ENCODE measurements at regions not wholly inside any gene's neighbourhood (a gene's known extent, or its start where the extent isn't known, plus 50 kb on each side); places are given as distances from the start of the nearest gene placed in this dataset.
"Not testable (repeated sequence)": the region's sequence is repeated elsewhere in the genome, so short reads cannot be mapped to it uniquely, and the experiment has no call there.

DNA sequence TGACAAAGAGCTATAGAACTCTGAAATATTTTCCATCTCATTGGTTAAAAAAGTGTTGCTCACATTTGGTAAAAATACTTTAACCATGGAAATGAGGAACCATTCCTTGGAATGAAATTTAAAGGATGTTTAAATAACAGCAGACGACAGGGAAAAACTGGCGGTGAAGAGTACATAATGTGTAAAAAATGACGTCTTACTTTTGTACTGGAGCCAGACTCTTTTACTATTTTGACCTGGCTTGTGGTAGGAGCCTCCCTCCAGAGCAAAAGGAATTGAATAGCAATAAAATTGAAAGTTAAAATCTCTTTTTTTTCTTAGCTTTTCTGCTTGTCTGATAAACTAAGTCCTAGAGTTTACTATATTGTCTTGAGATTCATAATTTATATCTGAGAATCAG, 426.2 kb upstream of the KLHL1 start:
- H3K27me3 ChIP-seq (ENCODE audit: control insufficient read depth in 1 of 2, insufficient read depth in 2 of 2, low read length in 2 of 2) = no peaks in the 10 kb centered on the region
- no peaks in the 10 kb centered on the region for H3K36me3 ChIP-seq (ENCODE audit: insufficient read depth, low read length)
- no peaks in the 10 kb centered on the region for H3K9me3 ChIP-seq (ENCODE audit: low read length)
- no peak overlapping the region for H3K4me3 ChIP-seq (ENCODE audit: low read depth in 1 of 2, low read length in 2 of 2)
- no peak overlapping the region for H3K9ac ChIP-seq (ENCODE audit: low read length)
- no peak overlapping the region for H3K27ac ChIP-seq (ENCODE audit: low read depth, low read length)
- H3K4me1 ChIP-seq (ENCODE audit: insufficient read depth, low read length) = peaks cover 11% of the 10 kb centered on the region

DNA sequence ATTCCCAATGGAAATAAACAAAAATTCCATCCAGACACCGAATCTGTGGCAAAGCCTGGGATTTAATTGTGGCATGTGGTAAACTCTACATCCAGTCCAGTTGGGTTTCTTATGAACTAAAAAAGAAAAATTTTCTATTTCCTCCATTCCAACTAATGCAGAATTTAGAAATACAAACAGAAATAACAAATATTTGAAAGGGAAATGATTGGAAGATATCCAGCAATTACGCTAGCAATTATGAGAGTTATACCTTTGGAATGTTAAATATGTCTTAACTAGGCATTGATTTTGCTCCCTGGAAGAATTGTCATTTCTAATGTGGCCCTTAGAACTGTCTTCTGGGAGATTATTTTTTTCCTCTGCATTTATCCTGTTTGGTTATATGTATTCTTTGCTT, 421.4 kb upstream of the KLHL1 start:
- Histone ChIP-seq H3K9me3 (ENCODE audit: low read length) (no peaks in the 10 kb centered on the region), H3K36me3 (ENCODE audit: insufficient read depth, low read length) (no peaks in the 10 kb centered on the region), H3K27ac (ENCODE audit: low read depth, low read length) (no peak overlapping the region), H3K4me3 (ENCODE audit: low read depth in 1 of 2, low read length in 2 of 2) (no peak overlapping the region), H3K9ac (ENCODE audit: low read length) (no peak overlapping the region), H3K4me1 (ENCODE audit: insufficient read depth, low read length) (peaks cover 2% of the 10 kb centered on the region), H3K27me3 (ENCODE audit: control insufficient read depth in 1 of 2, insufficient read depth in 2 of 2, low read length in 2 of 2) (no peaks in the 10 kb centered on the region)

DNA sequence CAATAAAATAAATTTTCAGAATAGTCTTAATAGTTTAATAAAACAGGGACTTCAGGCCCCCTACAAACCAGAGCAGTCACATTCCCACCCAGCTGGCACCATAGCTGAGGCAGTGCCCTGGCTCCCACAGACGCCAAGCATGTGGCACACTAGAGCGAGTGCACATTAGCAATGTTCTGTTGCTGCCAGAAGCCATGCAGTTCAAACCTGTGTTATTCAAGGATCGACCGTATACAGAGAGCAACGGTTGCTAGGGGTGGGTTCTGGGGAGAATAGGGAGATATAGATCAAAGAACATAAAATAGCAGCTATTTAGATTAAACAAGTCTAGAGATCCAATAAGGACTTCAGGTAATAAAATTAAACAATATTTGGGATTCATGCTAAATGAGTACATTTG, 419.3 kb upstream of the KLHL1 start:
- Histone ChIP-seq H3K27me3 (ENCODE audit: control insufficient read depth in 1 of 2, insufficient read depth in 2 of 2, low read length in 2 of 2) (no peaks in the 10 kb centered on the region), H3K4me1 (ENCODE audit: insufficient read depth, low read length) (no peaks in the 10 kb centered on the region), H3K9ac (ENCODE audit: low read length) (no peak overlapping the region), H3K4me3 (ENCODE audit: low read depth in 1 of 2, low read length in 2 of 2) (no peak overlapping the region), H3K9me3 (ENCODE audit: low read length) (no peaks in the 10 kb centered on the region), H3K27ac (ENCODE audit: low read depth, low read length) (no peak overlapping the region), H3K36me3 (ENCODE audit: insufficient read depth, low read length) (no peaks in the 10 kb centered on the region)

DNA sequence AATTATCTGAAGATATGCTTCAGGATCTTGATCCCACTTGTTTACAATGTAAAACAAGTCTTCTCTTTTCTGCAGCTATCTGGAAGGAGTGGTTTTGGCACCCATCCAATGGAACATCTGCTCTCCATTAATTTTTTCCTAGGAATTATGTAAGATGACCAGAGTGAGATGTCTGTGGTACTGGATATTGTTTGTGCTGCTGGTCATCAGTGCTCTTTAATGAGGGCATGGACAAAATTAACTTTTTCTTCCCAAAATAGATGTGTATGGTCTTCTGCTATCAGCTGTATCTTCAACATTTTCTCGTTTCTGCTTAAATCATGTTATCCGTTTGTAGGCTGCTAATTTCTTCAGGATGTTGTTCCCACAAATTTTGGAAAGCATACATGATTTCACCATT, 415.4 kb upstream of the KLHL1 start:
- Histone ChIP-seq H3K4me3 (ENCODE audit: low read depth in 1 of 2, low read length in 2 of 2) (no peak overlapping the region), H3K9me3 (ENCODE audit: low read length) (no peaks in the 10 kb centered on the region), H3K9ac (ENCODE audit: low read length) (no peak overlapping the region), H3K4me1 (ENCODE audit: insufficient read depth, low read length) (no peaks in the 10 kb centered on the region), H3K27ac (ENCODE audit: low read depth, low read length) (no peak overlapping the region), H3K36me3 (ENCODE audit: insufficient read depth, low read length) (no peaks in the 10 kb centered on the region), H3K27me3 (ENCODE audit: control insufficient read depth in 1 of 2, insufficient read depth in 2 of 2, low read length in 2 of 2) (no peaks in the 10 kb centered on the region)

DNA sequence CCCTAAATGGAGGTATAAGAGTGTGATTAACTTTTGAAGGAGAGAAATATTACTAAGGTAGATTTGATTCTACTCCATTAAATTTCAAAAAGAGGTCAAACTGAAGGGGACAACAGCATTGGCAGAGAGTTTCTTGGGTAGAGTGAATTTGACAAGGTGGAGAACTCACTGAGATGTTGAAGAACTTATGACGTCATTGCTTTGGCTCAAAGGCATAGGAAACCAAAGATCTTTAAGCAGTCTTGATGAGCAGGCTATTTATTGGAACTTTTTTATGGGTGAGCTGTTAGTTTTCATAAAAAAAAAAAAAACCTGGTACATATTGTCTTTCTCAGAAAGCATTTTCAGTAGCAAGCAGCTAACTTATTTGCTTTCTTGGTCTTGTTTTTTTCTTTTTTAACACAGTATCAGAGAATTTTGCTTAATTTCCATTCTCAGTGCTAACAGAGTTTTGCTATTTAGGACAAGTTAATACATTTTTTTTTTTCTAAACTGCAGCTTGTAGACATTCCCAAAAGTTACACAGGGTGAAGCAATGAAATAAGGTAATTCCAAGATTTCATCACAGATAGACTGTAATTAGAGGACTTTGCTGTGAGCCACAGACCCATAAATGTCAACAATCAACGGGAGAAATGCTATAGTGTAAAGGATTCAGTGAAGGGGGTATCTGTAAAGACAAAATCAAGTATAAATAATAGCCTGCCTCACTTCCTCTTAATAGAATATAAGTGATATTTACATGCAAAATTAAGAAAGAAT, 412.2 kb upstream of the KLHL1 start:
- Histone ChIP-seq H3K9ac (ENCODE audit: low read length) (no peak overlapping the region), H3K27me3 (ENCODE audit: control insufficient read depth in 1 of 2, insufficient read depth in 2 of 2, low read length in 2 of 2) (no peaks in the 10 kb centered on the region), H3K4me3 (ENCODE audit: low read depth in 1 of 2, low read length in 2 of 2) (no peak overlapping the region), H3K36me3 (ENCODE audit: insufficient read depth, low read length) (no peaks in the 10 kb centered on the region), H3K4me1 (ENCODE audit: insufficient read depth, low read length) (no peaks in the 10 kb centered on the region), H3K27ac (ENCODE audit: low read depth, low read length) (no peak overlapping the region), H3K9me3 (ENCODE audit: low read length) (no peaks in the 10 kb centered on the region)

DNA sequence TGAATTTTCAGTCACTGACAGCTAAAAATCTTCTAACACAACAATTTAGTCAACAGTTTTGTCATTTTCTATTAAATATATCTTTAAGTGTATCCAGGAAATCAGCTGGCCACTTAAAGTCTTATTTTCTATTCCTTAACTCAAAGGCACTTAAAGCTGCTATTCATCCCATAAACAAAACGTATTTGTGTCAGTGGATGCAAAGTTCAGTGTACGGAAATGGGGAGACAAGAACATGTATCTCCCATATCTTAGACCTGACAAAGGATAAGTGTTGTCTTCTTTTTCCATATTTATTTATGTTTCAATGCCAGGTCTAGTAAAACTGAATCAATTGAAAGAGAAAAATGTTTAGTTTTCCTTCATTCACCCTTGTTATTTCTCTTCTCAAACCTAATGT, 409.8 kb upstream of the KLHL1 start:
- no peak overlapping the region for H3K27ac ChIP-seq (ENCODE audit: low read depth, low read length)
- H3K9me3 ChIP-seq (ENCODE audit: low read length) = no peaks in the 10 kb centered on the region
- no peak overlapping the region for H3K4me3 ChIP-seq (ENCODE audit: low read depth in 1 of 2, low read length in 2 of 2)
- H3K4me1 ChIP-seq (ENCODE audit: insufficient read depth, low read length) = no peaks in the 10 kb centered on the region
- no peaks in the 10 kb centered on the region for H3K27me3 ChIP-seq (ENCODE audit: control insufficient read depth in 1 of 2, insufficient read depth in 2 of 2, low read length in 2 of 2)
- no peak overlapping the region for H3K9ac ChIP-seq (ENCODE audit: low read length)
- H3K36me3 ChIP-seq (ENCODE audit: insufficient read depth, low read length) = no peaks in the 10 kb centered on the region

DNA sequence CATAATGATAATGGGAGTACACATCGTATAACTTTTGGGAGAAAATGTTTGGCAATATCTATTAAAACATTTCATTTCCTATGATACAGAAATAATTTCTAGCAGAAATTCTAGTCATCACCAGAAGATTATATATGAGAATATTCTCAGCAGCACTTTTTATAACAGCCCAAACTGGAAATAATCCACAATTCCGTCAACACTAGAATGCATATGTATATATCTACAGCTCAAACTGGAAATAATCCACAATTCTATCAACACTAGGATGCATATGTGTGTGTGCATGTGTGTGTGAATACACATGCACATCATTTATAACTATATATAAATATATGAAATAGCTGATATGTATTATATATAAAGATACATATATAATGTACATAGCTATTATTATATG, 408.0 kb upstream of the KLHL1 start:
- Histone ChIP-seq H3K9ac (ENCODE audit: low read length) (no peak overlapping the region), H3K4me1 (ENCODE audit: insufficient read depth, low read length) (no peaks in the 10 kb centered on the region), H3K4me3 (ENCODE audit: low read depth in 1 of 2, low read length in 2 of 2) (no peak overlapping the region), H3K27me3 (ENCODE audit: control insufficient read depth in 1 of 2, insufficient read depth in 2 of 2, low read length in 2 of 2) (no peaks in the 10 kb centered on the region), H3K9me3 (ENCODE audit: low read length) (no peaks in the 10 kb centered on the region), H3K27ac (ENCODE audit: low read depth, low read length) (no peak overlapping the region), H3K36me3 (ENCODE audit: insufficient read depth, low read length) (no peaks in the 10 kb centered on the region)

DNA sequence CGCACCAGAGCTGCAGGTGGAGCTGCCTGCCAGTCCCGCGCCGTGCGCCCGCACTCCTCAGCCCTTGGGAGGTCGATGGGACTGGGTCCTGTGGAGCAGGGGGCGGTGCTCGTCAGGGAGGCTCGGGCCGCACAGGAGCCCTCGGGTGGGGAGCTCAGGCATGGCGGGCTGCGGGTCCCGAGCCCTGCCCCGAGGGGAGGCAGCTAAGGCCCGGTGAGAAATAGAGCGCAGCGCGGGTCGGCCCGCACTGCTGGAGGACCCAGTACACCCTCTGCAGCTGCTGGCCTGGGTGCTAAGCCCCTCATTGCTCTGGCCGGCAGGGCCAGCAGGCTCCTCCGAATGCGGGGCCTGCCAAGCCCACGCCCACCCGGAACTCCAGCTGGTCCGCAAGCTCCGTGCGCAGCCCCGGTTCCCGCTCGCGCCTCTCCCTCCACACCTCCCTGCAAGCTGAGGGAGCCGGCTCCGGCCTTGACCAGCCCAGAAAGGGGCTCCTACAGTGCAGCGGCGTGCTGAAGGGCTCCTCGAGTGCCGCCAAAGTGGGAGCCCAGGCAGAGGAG, 403.7 kb upstream of the KLHL1 start:
- not testable (repeated sequence) for H3K27ac ChIP-seq (ENCODE audit: low read depth, low read length); H3K4me1 ChIP-seq (ENCODE audit: insufficient read depth, low read length); H3K9me3 ChIP-seq (ENCODE audit: low read length); H3K4me3 ChIP-seq (ENCODE audit: low read depth in 1 of 2, low read length in 2 of 2); H3K9ac ChIP-seq (ENCODE audit: low read length); H3K36me3 ChIP-seq (ENCODE audit: insufficient read depth, low read length); H3K27me3 ChIP-seq (ENCODE audit: control insufficient read depth in 1 of 2, insufficient read depth in 2 of 2, low read length in 2 of 2)

DNA sequence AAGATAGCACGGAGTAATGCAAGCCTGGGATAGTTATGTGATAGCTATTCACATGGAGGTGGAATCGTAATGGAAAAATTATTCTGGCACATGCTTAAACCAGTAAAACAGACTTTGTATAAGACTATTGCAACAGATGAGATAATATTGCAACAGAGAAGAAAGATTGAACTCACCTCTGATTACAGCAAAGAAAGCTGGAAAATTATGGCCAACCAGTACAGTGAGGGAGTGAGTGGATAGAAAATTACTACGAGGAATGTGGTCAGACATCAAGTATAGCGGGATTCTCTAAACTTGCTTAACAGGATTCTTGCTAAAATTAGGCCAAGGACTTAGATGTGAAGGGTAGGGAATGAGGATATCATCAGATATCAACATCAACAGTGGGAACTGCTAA, 397.6 kb upstream of the KLHL1 start:
- no peak overlapping the region for H3K9ac ChIP-seq (ENCODE audit: low read length)

DNA sequence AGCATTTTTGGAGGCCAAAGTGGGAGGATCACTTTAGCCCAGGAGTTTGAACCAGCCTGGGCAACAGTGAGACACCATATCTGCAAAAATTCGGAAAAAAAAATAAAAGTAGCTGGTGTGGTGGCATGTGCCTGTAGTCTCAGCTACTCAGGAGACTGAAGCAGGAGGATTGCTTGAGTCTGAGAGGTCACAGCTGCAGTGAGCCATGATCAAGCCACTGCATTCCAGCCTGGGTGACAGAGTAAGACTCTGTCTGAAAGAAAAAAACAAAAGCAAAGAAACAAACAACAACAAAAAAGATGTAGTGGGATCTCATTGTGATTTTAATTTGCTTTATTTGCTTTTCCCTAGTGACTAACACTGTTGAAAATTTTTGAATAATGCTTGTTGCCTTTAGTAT, 394.7 kb upstream of the KLHL1 start:
- no peaks in the 10 kb centered on the region for H3K4me1 ChIP-seq (ENCODE audit: insufficient read depth, low read length)
- H3K27ac ChIP-seq (ENCODE audit: low read depth, low read length) = no peak overlapping the region

More for the DNA sequence above, 397.6 kb upstream of the KLHL1 start:
- no peak overlapping the region for H3K27ac ChIP-seq (ENCODE audit: low read depth, low read length)
- H3K36me3 ChIP-seq (ENCODE audit: insufficient read depth, low read length) = no peaks in the 10 kb centered on the region
- H3K4me1 ChIP-seq (ENCODE audit: insufficient read depth, low read length) = no peaks in the 10 kb centered on the region
- H3K27me3 ChIP-seq (ENCODE audit: control insufficient read depth in 1 of 2, insufficient read depth in 2 of 2, low read length in 2 of 2) = no peaks in the 10 kb centered on the region
- H3K9me3 ChIP-seq (ENCODE audit: low read length) = no peaks in the 10 kb centered on the region
- no peak overlapping the region for H3K4me3 ChIP-seq (ENCODE audit: low read depth in 1 of 2, low read length in 2 of 2)

DNA sequence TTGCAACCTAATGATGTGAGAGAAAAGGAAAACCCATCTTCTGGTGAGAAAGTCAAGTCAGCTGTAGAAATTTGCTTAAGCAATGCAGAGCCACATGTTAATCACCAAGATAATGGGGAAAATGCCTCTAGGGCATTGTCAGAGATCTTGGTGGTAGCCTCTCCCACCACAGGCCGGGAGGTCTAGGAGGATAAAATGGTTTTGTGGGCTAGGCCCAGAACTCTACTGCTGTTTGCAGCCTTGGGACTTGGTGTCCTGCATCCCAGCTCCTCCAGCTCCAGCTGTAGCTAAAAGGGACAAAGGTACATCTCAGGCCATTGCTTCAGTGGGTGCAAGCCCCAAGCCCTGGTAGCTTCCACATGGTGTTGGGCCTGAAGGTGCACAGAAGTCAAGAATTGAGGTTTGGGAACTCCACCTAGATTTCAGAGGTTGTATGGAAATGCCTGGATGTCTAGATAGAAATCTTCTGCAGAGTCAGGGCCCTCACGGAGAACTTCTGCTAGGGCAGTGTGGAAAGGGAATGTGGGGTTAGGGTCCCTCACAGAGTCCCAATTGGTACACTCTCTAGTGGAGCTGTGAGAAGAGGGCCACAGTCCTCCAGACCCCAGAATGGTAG, 382.2 kb upstream of the KLHL1 start:
- H3K9ac ChIP-seq (ENCODE audit: low read length) = no peak overlapping the region
- H3K36me3 ChIP-seq (ENCODE audit: insufficient read depth, low read length) = no peaks in the 10 kb centered on the region
- no peaks in the 10 kb centered on the region for H3K27me3 ChIP-seq (ENCODE audit: control insufficient read depth in 1 of 2, insufficient read depth in 2 of 2, low read length in 2 of 2)
- H3K4me3 ChIP-seq (ENCODE audit: low read depth in 1 of 2, low read length in 2 of 2) = no peak overlapping the region
- H3K4me1 ChIP-seq (ENCODE audit: insufficient read depth, low read length) = no peaks in the 10 kb centered on the region
- no peak overlapping the region for H3K27ac ChIP-seq (ENCODE audit: low read depth, low read length)
- no peaks in the 10 kb centered on the region for H3K9me3 ChIP-seq (ENCODE audit: low read length)

More for the DNA sequence above, 394.7 kb upstream of the KLHL1 start:
- H3K4me3 ChIP-seq (ENCODE audit: low read depth in 1 of 2, low read length in 2 of 2) = no peak overlapping the region
- no peaks in the 10 kb centered on the region for H3K9me3 ChIP-seq (ENCODE audit: low read length)
- H3K9ac ChIP-seq (ENCODE audit: low read length) = no peak overlapping the region
- H3K27me3 ChIP-seq (ENCODE audit: control insufficient read depth in 1 of 2, insufficient read depth in 2 of 2, low read length in 2 of 2) = no peaks in the 10 kb centered on the region
- no peaks in the 10 kb centered on the region for H3K36me3 ChIP-seq (ENCODE audit: insufficient read depth, low read length)

DNA sequence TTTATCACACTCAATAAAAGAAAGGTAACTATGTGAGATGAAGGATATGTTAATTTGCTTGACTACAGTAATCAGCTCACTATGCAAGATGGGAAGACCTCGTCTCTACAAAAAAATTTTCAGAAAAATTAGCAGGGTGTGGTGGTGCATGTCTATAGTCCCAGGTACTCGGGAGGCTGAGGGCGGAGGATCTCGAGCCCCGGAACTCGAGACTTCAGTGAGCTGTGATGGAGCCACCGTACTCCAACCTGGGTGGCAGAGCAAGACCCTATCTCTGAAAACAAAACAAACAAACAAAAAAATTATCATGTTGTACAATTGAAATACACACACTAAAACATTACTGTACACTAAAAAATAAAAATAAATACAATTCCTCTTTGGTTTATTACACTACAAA, 376.7 kb upstream of the KLHL1 start:
- no peaks in the 10 kb centered on the region for H3K9me3 ChIP-seq (ENCODE audit: low read length)
- H3K36me3 ChIP-seq (ENCODE audit: insufficient read depth, low read length) = no peaks in the 10 kb centered on the region
- H3K9ac ChIP-seq (ENCODE audit: low read length) = no peak overlapping the region
- no peak overlapping the region for H3K4me3 ChIP-seq (ENCODE audit: low read depth in 1 of 2, low read length in 2 of 2)
- H3K27ac ChIP-seq (ENCODE audit: low read depth, low read length) = no peak overlapping the region
- H3K27me3 ChIP-seq (ENCODE audit: control insufficient read depth in 1 of 2, insufficient read depth in 2 of 2, low read length in 2 of 2) = no peaks in the 10 kb centered on the region
- no peaks in the 10 kb centered on the region for H3K4me1 ChIP-seq (ENCODE audit: insufficient read depth, low read length)
